Upper lobe of left lung (tissue), 6 donors: ENCODE measurements at regions not wholly inside any gene's neighbourhood (a gene's known extent, or its start where the extent isn't known, plus 50 kb on each side); places are given as distances from the start of the nearest gene placed in this dataset.

Experiments used
- ATAC-seq, 2 donors: fragments of 200-7000 bp; cut with Tn5 transposase; one replicate each; pipeline ENCODE4 v1.9.1; 2022; ENCODE audit warnings: mild to moderate bottlenecking in 2 of 2, moderate library complexity in 2 of 2; ENCODE audit not compliant: low FRiP score in 2 of 2
- DNase-seq, 2 donors: peaks; one replicate each; pipeline ENCODE4 v3.0.0-alpha.2; 2019 to 2020
- H3K27ac ChIP-seq, 4 donors: fragments of 200-600 bp; sonication (generic); one replicate each; pipeline ENCODE4 v1.5.1; 2016 to 2019
- H3K27me3 ChIP-seq, 4 donors: fragments of 200-600 bp; sonication (generic); one replicate each; pipeline ENCODE4 v1.5.1; 2017 to 2019
- H3K36me3 ChIP-seq, 4 donors: fragments of 200-600 bp; sonication (generic); one replicate each; pipeline ENCODE4 v1.5.1; 2016 to 2019
- H3K4me1 ChIP-seq, 4 donors: fragments of 200-600 bp; sonication (generic); one replicate each; pipeline ENCODE4 v1.5.1; 2018 to 2019
- H3K4me3 ChIP-seq, 4 donors: fragments of 200-600 bp; sonication (generic); one replicate each; pipeline ENCODE4 v1.5.1; 2017 to 2019; ENCODE audit warnings: mild to moderate bottlenecking in 2 of 4, moderate library complexity in 1 of 4
- H3K9me3 ChIP-seq, 4 donors: fragments of 200-600 bp; sonication (generic); one replicate each; pipeline ENCODE4 v1.5.1; 2018 to 2019
- CTCF ChIP-seq, 6 experiments: fragments of 450-650 bp in 4 of 6; fragments of 200-600 bp in 2 of 6; sonication (generic) in 2 of 6; IDR thresholded peaks; one replicate each; pipeline ENCODE4 v1.5.1; 2016 to 2019; ENCODE audit warnings: antibody characterized with exemption in 6 of 6
- EP300 ChIP-seq, 4 donors: sonication (generic); formaldehyde crosslinking; IDR thresholded peaks; one replicate each; pipeline ENCODE4 v1.5.1; 2017; ENCODE audit warnings: antibody characterized with exemption in 4 of 4, control low read depth in 2 of 4
- POLR2A ChIP-seq, 4 donors: fragments of 450-650 bp; IDR thresholded peaks; one replicate each; pipeline ENCODE4 v1.5.1; 2016 to 2017; ENCODE audit warnings: antibody characterized with exemption in 4 of 4, mild to moderate bottlenecking in 2 of 4
- POLR2AphosphoS5 ChIP-seq, 2 donors: sonication (generic); formaldehyde crosslinking; IDR thresholded peaks; one replicate each; pipeline ENCODE4 v1.5.1; 2017; ENCODE audit warnings: antibody characterized with exemption in 2 of 2
- WGBS, 2 donors: methylation state at CpG; one replicate each; pipeline ENCODE4 v1.1.5; 2017 to 2018; 5-methylcytosine and 5-hydroxymethylcytosine counted together
- donor health status: DM: no; HTN: no; CAD: no; lungs with moderate emphysema.
- donor health status: DM: no; HTN: yes; CAD: no; lungs with severe emphysema.

- Histone ChIP-seq H3K4me1 (no peaks in the 10 kb centered on the region), H3K36me3 (no peaks in the 10 kb centered on the region), H3K27me3 (no peaks in the 10 kb centered on the region), H3K27ac (no peak overlapping the region), H3K9me3 (no peaks in the 10 kb centered on the region), H3K4me3 (no peak overlapping the region)
- DNase-seq (no peak), ATAC-seq (peak in 1 of 2 donors; percentile 24)
- TF ChIP-seq POLR2A (IDR thresholded peaks at IDR 0.05) (no peak), CTCF (IDR thresholded peaks at IDR 0.05) (no peak), EP300 (IDR thresholded peaks at IDR 0.05) (no peak), POLR2AphosphoS5 (IDR thresholded peaks at IDR 0.05) (no peak)
- WGBS, 2 donors, result 46 to 54% methylated on average over 5 of the region's 5 CpGs
These were observed 416.6 kb upstream of the MEX3C start for GRCh38 chr18:51614033-51614432.

- DNase-seq, result no peak
- Histone ChIP-seq H3K9me3 (no peaks in the 10 kb centered on the region), H3K27me3 (no peaks in the 10 kb centered on the region), H3K36me3 (no peaks in the 10 kb centered on the region), H3K4me1 (no peaks in the 10 kb centered on the region), H3K27ac (no peak overlapping the region), H3K4me3 (no peak overlapping the region)
- TF ChIP-seq CTCF (IDR thresholded peaks at IDR 0.05) (no peak), POLR2AphosphoS5 (IDR thresholded peaks at IDR 0.05) (no peak), EP300 (IDR thresholded peaks at IDR 0.05) (no peak), POLR2A (IDR thresholded peaks at IDR 0.05) (no peak)
- 51 to 59% methylated on average over 7 of the region's 7 CpGs for WGBS, 2 donors
- no peak for ATAC-seq
These were observed 417.6 kb upstream of the MEX3C start for GRCh38 chr18:51614967-51615571.

GRCh38 chr18:51617167-51617566, 419.7 kb upstream of the MEX3C start:
- H3K27ac ChIP-seq, result no peak overlapping the region
- H3K9me3 ChIP-seq, result no peaks in the 10 kb centered on the region
- TF ChIP-seq POLR2AphosphoS5 (IDR thresholded peaks at IDR 0.05) (no peak), EP300 (IDR thresholded peaks at IDR 0.05) (no peak), CTCF (IDR thresholded peaks at IDR 0.05) (no peak), POLR2A (IDR thresholded peaks at IDR 0.05) (no peak)
- WGBS, 2 donors, result 56 to 65% methylated on average over 4 of the region's 4 CpGs
- ATAC-seq (no peak), DNase-seq (no peak)
- no peaks in the 10 kb centered on the region for H3K4me1 ChIP-seq
- no peaks in the 10 kb centered on the region for H3K36me3 ChIP-seq
- no peaks in the 10 kb centered on the region for H3K27me3 ChIP-seq
- no peak overlapping the region for H3K4me3 ChIP-seq

- no peaks in the 10 kb centered on the region for H3K4me1 ChIP-seq
- no peaks in the 10 kb centered on the region for H3K27me3 ChIP-seq
- no peak for TF ChIP-seq POLR2AphosphoS5 (IDR thresholded peaks at IDR 0.05)
- no peak for TF ChIP-seq CTCF (IDR thresholded peaks at IDR 0.05)
- no peak for TF ChIP-seq POLR2A (IDR thresholded peaks at IDR 0.05)
- no peak for TF ChIP-seq EP300 (IDR thresholded peaks at IDR 0.05)
- H3K4me3 ChIP-seq, result no peak overlapping the region
- WGBS, 2 donors, result 79 to 81% methylated on average over 2 of the region's 2 CpGs
- no peak for DNase-seq
- H3K36me3 ChIP-seq, result no peaks in the 10 kb centered on the region
- no peak overlapping the region for H3K27ac ChIP-seq
- no peaks in the 10 kb centered on the region for H3K9me3 ChIP-seq
- peak in 1 of 2 donors; percentile 7 for ATAC-seq
These were observed 420.2 kb upstream of the MEX3C start for GRCh38 chr18:51617572-51618260.

- no peak for DNase-seq
- TF ChIP-seq EP300 (IDR thresholded peaks at IDR 0.05) (no peak), CTCF (IDR thresholded peaks at IDR 0.05) (no peak), POLR2AphosphoS5 (IDR thresholded peaks at IDR 0.05) (no peak), POLR2A (IDR thresholded peaks at IDR 0.05) (no peak)
- Histone ChIP-seq H3K27ac (no peak overlapping the region), H3K4me3 (no peak overlapping the region), H3K36me3 (no peaks in the 10 kb centered on the region), H3K9me3 (no peaks in the 10 kb centered on the region), H3K27me3 (no peaks in the 10 kb centered on the region), H3K4me1 (no peaks in the 10 kb centered on the region)
- ATAC-seq, result peak in 1 of 2 donors; percentile 4
- WGBS, 2 donors, result 53 to 83% methylated on average over 1 of the region's 1 CpG
These were observed 421.8 kb upstream of the MEX3C start for GRCh38 chr18:51619283-51619682.
